Prostate gland (tissue), 2 donors: ENCODE measurements at regions not wholly inside any gene's neighbourhood (a gene's known extent, or its start where the extent isn't known, plus 50 kb on each side); places are given as distances from the start of the nearest gene placed in this dataset.

Experiments used
- DNase-seq: peaks from one replicate; pipeline ENCODE4 v3.0.0-alpha.2; 2019; ENCODE audit warnings: low spot score
- H3K27ac ChIP-seq, 2 donors: fragments of 200-600 bp; sonication (generic); 2 replicates each; pipeline ENCODE4 v1.5.1; 2017 to 2019
- H3K27me3 ChIP-seq: fragments of 200-600 bp; sonication (generic); replicated peaks from 2 replicates; pipeline ENCODE4 v1.5.1; 2019; ENCODE audit not compliant: insufficient read depth
- H3K36me3 ChIP-seq, 2 donors: fragments of 200-600 bp; sonication (generic); 1 replicate in 1 of 2; 2 replicates in 1 of 2; pipeline versions ENCODE4 v1.5.1 to v1.8.1; 2017 to 2019
- H3K4me1 ChIP-seq: fragments of 200-600 bp; sonication (generic); replicated peaks from 2 replicates; pipeline ENCODE4 v1.5.1; 2019
- H3K4me3 ChIP-seq, 2 donors: fragments of 200-600 bp; sonication (generic); 2 replicates each; pipeline ENCODE4 v1.5.1; 2017 to 2019
- H3K9me3 ChIP-seq: fragments of 200-600 bp; sonication (generic); 2 replicates; pipeline ENCODE4 v1.5.1; 2017
- CTCF ChIP-seq, 4 experiments: fragments of 200-600 bp in 2 of 4; fragments of 450-650 bp in 2 of 4; sonication (generic) in 2 of 4; IDR thresholded peaks; 1 replicate in 3 of 4; 2 replicates in 1 of 4; pipeline ENCODE4 v1.5.1; 2016 to 2019; ENCODE audit warnings: antibody characterized with exemption in 4 of 4, mild to moderate bottlenecking in 2 of 4, moderate library complexity in 2 of 4
- POLR2A ChIP-seq: fragments of 450-650 bp; IDR thresholded peaks from one replicate; pipeline ENCODE4 v1.6.1; 2016; ENCODE audit warnings: antibody characterized with exemption, mild to moderate bottlenecking
- POLR2AphosphoS5 ChIP-seq: sonication (generic); formaldehyde crosslinking; IDR thresholded peaks from one replicate; pipeline ENCODE4 v1.6.1; 2017; ENCODE audit warnings: antibody characterized with exemption
- whole genome bisulfite sequencing: methylation state at CpG from one replicate; pipeline ENCODE4 v1.1.5; 2018; 5-methylcytosine and 5-hydroxymethylcytosine counted together
- intact Hi-C: fragments of 100-400 bp; cut with DNase I; formaldehyde crosslinking; loops from one replicate; pipeline ENCODE4 v1.14.2; 2022

- Histone ChIP-seq H3K27ac (no peak overlapping the region), H3K4me1 (no peaks in the 10 kb centered on the region), H3K36me3 (no peaks in the 10 kb centered on the region), H3K4me3 (no peak overlapping the region), H3K9me3 (no peaks in the 10 kb centered on the region), H3K27me3 (no peaks in the 10 kb centered on the region)
- no peak for TF ChIP-seq POLR2A
- no peak for TF ChIP-seq CTCF (IDR thresholded peaks at IDR 0.05)
- intact Hi-C loops: no loop called here
- DNase-seq: no peak
- WGBS: 30% methylated on average over 2 of the region's 2 CpGs
Measured at GRCh38 chr3:115347737-115348136, 200.6 kb upstream of the ZBTB20 start.

- no peaks in the 10 kb centered on the region for H3K4me1 ChIP-seq
- no peak overlapping the region for H3K4me3 ChIP-seq
- TF ChIP-seq POLR2A: no peak
- no peak for TF ChIP-seq CTCF (IDR thresholded peaks at IDR 0.05)
- no peak for TF ChIP-seq POLR2AphosphoS5
- intact Hi-C loops: no loop called here
- no peaks in the 10 kb centered on the region for H3K36me3 ChIP-seq
- DNase-seq: no peak
- no peak overlapping the region for H3K27ac ChIP-seq
- no peaks in the 10 kb centered on the region for H3K27me3 ChIP-seq
- H3K9me3 ChIP-seq: no peaks in the 10 kb centered on the region
- 78% methylated on average over 3 of the region's 3 CpGs for WGBS
Measured at GRCh38 chr3:115348412-115348811, 201.3 kb upstream of the ZBTB20 start.

GRCh38 chr3:115348951-115349745 lies 202.1 kb upstream of the ZBTB20 start:
- no peak for DNase-seq
- intact Hi-C loops: no loop called here
- WGBS: 91% methylated on average over 4 of the region's 4 CpGs

GRCh38 chr3:115350606-115351005 lies 203.5 kb upstream of the ZBTB20 start:
- Histone ChIP-seq H3K27me3 (no peaks in the 10 kb centered on the region), H3K36me3 (no peaks in the 10 kb centered on the region), H3K27ac (no peak overlapping the region), H3K4me3 (no peak overlapping the region), H3K4me1 (no peaks in the 10 kb centered on the region), H3K9me3 (no peaks in the 10 kb centered on the region)
- intact Hi-C loops: no loop called here
- WGBS: 57% methylated on average over 3 of the region's 3 CpGs
- no peak for TF ChIP-seq CTCF (IDR thresholded peaks at IDR 0.05)
- TF ChIP-seq POLR2A: no peak
- TF ChIP-seq POLR2AphosphoS5: no peak
- DNase-seq: no peak

More at GRCh38 chr3:115348951-115349745, 202.1 kb upstream of the ZBTB20 start:
- H3K9me3 ChIP-seq: no peaks in the 10 kb centered on the region
- no peaks in the 10 kb centered on the region for H3K36me3 ChIP-seq
- H3K4me3 ChIP-seq: no peak overlapping the region
- no peaks in the 10 kb centered on the region for H3K27me3 ChIP-seq
- no peak overlapping the region for H3K27ac ChIP-seq
- H3K4me1 ChIP-seq: no peaks in the 10 kb centered on the region
- TF ChIP-seq CTCF (IDR thresholded peaks at IDR 0.05): no peak
- TF ChIP-seq POLR2A: no peak
- TF ChIP-seq POLR2AphosphoS5: no peak

- intact Hi-C loops: no loop called here
- WGBS: 87% methylated on average over 4 of the region's 4 CpGs
- H3K27ac ChIP-seq: no peak overlapping the region
- TF ChIP-seq POLR2A (no peak), CTCF (IDR thresholded peaks at IDR 0.05) (no peak), POLR2AphosphoS5 (no peak)
- H3K4me3 ChIP-seq: no peak overlapping the region
- H3K27me3 ChIP-seq: no peaks in the 10 kb centered on the region
- no peaks in the 10 kb centered on the region for H3K9me3 ChIP-seq
- H3K4me1 ChIP-seq: no peaks in the 10 kb centered on the region
- H3K36me3 ChIP-seq: no peaks in the 10 kb centered on the region
- DNase-seq: no peak
Measured at GRCh38 chr3:115351193-115351592, 204.1 kb upstream of the ZBTB20 start.
